ENCODE measurements at regions not wholly inside any gene's neighbourhood (a gene's known extent, or its start where the extent isn't known, plus 50 kb on each side); places are given as distances from the start of the nearest gene placed in this dataset.

DNA sequence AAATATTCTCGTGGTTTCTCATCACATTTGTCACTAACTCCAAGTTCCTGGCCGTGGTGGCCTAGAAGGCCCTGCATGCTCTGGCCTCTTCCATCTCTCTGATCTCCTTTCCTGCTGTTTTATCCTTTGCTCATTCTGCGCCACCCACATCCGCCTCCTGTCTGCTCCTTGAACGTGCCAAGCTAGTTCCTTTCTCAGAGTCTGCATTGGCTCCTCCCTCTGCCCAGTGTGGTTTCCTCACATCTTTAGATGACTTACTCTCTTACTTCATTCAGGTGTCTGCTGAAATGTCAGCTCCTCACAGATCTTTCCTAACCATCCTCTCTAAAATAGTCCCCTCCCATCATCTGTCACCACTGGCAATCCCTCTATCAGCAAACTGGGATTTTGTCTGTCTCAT, 158.6 kb upstream of the RBMS1 start:
- TF ChIP-seq, protein P1, sequence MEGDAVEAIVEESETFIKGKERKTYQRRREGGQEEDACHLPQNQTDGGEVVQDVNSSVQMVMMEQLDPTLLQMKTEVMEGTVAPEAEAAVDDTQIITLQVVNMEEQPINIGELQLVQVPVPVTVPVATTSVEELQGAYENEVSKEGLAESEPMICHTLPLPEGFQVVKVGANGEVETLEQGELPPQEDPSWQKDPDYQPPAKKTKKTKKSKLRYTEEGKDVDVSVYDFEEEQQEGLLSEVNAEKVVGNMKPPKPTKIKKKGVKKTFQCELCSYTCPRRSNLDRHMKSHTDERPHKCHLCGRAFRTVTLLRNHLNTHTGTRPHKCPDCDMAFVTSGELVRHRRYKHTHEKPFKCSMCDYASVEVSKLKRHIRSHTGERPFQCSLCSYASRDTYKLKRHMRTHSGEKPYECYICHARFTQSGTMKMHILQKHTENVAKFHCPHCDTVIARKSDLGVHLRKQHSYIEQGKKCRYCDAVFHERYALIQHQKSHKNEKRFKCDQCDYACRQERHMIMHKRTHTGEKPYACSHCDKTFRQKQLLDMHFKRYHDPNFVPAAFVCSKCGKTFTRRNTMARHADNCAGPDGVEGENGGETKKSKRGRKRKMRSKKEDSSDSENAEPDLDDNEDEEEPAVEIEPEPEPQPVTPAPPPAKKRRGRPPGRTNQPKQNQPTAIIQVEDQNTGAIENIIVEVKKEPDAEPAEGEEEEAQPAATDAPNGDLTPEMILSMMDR (IDR thresholded peaks at IDR 0.05; ENCODE audit: insufficient read depth, low read depth, low read length): no peak
- TF ChIP-seq EZH2 (IDR thresholded peaks at IDR 0.05; ENCODE audit: insufficient read depth, low read length): no peak

Data from astrocyte (in vitro differentiated cells and primary cell).